DOHH2 (cell line): ENCODE measurements at regions not wholly inside any gene's neighbourhood (a gene's known extent, or its start where the extent isn't known, plus 50 kb on each side); places are given as distances from the start of the nearest gene placed in this dataset.

Experiments
- H3F3A ChIP-seq: fragments of 200-600 bp; sonication (generic), shearing (Covaris generic); 2 replicates; pipeline ENCODE4 v1.6.0; 2016; ENCODE audit warnings: antibody characterized with exemption, mild to moderate bottlenecking; ENCODE audit not compliant: control insufficient read depth, insufficient read depth
- H3K27ac ChIP-seq: fragments of 200-600 bp; sonication (generic); 2 replicates; pipeline ENCODE4 v1.5.1; 2014; ENCODE audit warnings: low read depth, mild to moderate bottlenecking, low read length, moderate library complexity
- H3K27me3 ChIP-seq: fragments of 200-600 bp; sonication (generic); 2 replicates; pipeline ENCODE4 v1.6.1; 2014; ENCODE audit warnings: mild to moderate bottlenecking, low read length, mixed read lengths; ENCODE audit not compliant: control insufficient read depth
- H3K36me3 ChIP-seq: fragments of 200-600 bp; sonication (generic); 2 replicates; pipeline ENCODE4 v1.6.1; 2014; ENCODE audit warnings: mild to moderate bottlenecking, low read length, moderate library complexity, mixed read lengths; ENCODE audit not compliant: control insufficient read depth
- H3K4me1 ChIP-seq: fragments of 200-600 bp; sonication (generic); 2 replicates; pipeline ENCODE4 v1.6.1; 2014; ENCODE audit warnings: mild to moderate bottlenecking, low read length, mixed read lengths; ENCODE audit not compliant: control insufficient read depth
- H3K4me2 ChIP-seq: fragments of 200-600 bp; sonication (generic); 2 replicates; pipeline ENCODE4 v1.6.0; 2014; ENCODE audit warnings: mild to moderate bottlenecking, low read length, moderate library complexity
- H3K4me3 ChIP-seq: fragments of 200-600 bp; sonication (generic); 2 replicates; pipeline ENCODE4 v1.5.1; 2014; ENCODE audit warnings: mild to moderate bottlenecking, low read length, mixed read lengths
- H3K79me2 ChIP-seq: fragments of 200-600 bp; sonication (generic); 2 replicates; pipeline ENCODE4 v1.6.1; 2014; ENCODE audit warnings: mild to moderate bottlenecking, low read length, mixed read lengths; ENCODE audit not compliant: control insufficient read depth
- H3K9me2 ChIP-seq: fragments of 200-600 bp; sonication (generic); replicated peaks from 2 replicates; pipeline ENCODE4 v1.6.1; 2014; ENCODE audit warnings: mild to moderate bottlenecking, low read length, mixed read lengths; ENCODE audit not compliant: control insufficient read depth
- H3K9me3 ChIP-seq: fragments of 200-600 bp; sonication (generic); 2 replicates; pipeline ENCODE4 v1.6.1; 2014; ENCODE audit warnings: antibody characterized with exemption, low read length, mixed read lengths; ENCODE audit not compliant: control insufficient read depth, insufficient read depth
- H4K20me1 ChIP-seq: fragments of 200-600 bp; sonication (generic); 2 replicates; pipeline ENCODE4 v1.6.0; 2014; ENCODE audit warnings: low read depth, mild to moderate bottlenecking, antibody characterized with exemption, low read length, moderate library complexity; ENCODE audit not compliant: control insufficient read depth, insufficient read depth
- EZH2phosphoT487 ChIP-seq: fragments of 200-600 bp; sonication (generic); IDR thresholded peaks from 2 replicates; pipeline ENCODE4 v1.6.1; 2017; ENCODE audit warnings: borderline replicate concordance, mild to moderate bottlenecking, antibody characterized with exemption, low read length, moderate library complexity, mixed read lengths
- TF ChIP-seq, protein P1 (sequence below): fragments of 200-600 bp; sonication (generic); IDR thresholded peaks from one replicate; pipeline ENCODE4 v1.5.1; 2014; ENCODE audit warnings: antibody characterized with exemption, mild to moderate bottlenecking, low read depth, low read length; ENCODE audit not compliant: poor library complexity, severe bottlenecking

DNA sequence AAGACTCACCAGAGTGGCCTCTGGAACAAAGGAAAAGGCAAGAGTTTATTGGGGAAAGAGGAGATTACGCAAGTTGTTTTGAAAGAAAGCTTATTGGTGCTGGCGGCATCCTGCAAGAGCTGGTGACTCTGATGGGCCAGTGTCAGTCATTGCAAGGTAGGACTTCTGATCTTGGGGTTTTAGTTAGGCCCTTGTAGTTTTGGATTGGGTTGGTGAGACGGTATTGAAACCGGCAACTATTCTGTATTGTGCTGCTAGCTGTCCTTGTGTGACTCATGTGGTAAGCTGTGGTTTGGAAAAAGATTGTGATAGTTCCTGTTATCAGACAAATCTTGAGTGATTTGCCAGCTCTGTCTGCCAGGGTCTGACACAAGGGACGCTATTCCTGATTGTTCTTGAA, 159.1 kb upstream of the PIEZO2 start:
- Histone ChIP-seq H3K9me3 (no peaks in the 10 kb centered on the region), H3K36me3 (no peaks in the 10 kb centered on the region), H3F3A (no peaks in the 10 kb centered on the region), H3K4me1 (no peaks in the 10 kb centered on the region), H3K79me2 (no peaks in the 10 kb centered on the region), H3K4me3 (no peak overlapping the region), H3K9me2 (no peaks in the 10 kb centered on the region), H3K27me3 (no peaks in the 10 kb centered on the region), H3K27ac (no peak overlapping the region), H3K4me2 (no peak overlapping the region), H4K20me1 (no peaks in the 10 kb centered on the region)
- no peak for TF ChIP-seq EZH2phosphoT487
- TF ChIP-seq, protein P1, sequence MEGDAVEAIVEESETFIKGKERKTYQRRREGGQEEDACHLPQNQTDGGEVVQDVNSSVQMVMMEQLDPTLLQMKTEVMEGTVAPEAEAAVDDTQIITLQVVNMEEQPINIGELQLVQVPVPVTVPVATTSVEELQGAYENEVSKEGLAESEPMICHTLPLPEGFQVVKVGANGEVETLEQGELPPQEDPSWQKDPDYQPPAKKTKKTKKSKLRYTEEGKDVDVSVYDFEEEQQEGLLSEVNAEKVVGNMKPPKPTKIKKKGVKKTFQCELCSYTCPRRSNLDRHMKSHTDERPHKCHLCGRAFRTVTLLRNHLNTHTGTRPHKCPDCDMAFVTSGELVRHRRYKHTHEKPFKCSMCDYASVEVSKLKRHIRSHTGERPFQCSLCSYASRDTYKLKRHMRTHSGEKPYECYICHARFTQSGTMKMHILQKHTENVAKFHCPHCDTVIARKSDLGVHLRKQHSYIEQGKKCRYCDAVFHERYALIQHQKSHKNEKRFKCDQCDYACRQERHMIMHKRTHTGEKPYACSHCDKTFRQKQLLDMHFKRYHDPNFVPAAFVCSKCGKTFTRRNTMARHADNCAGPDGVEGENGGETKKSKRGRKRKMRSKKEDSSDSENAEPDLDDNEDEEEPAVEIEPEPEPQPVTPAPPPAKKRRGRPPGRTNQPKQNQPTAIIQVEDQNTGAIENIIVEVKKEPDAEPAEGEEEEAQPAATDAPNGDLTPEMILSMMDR, result no peak

DNA sequence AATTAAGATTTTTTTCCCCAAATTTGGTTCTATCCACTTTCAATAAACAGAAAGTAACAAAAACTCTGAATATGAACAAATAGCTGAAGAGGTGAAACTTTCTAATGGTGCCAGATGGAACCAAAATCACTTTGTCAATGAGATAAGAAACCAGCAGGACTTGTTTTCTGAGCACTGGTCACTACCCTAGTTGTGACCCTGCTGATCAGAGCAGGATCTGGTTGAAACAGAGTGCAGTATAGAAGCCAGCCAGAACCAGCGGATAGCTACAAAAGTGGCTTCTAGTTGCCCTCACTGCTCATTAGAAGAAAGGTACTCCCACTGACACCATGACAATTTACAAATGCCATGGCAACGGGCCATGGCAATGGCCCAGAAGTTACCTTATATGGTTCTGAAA, 158.3 kb upstream of the PIEZO2 start:
- Histone ChIP-seq H3K79me2 (no peaks in the 10 kb centered on the region), H3K4me3 (no peak overlapping the region), H3K9me3 (no peaks in the 10 kb centered on the region), H3K4me1 (no peaks in the 10 kb centered on the region), H3K27ac (no peak overlapping the region), H3K4me2 (no peak overlapping the region), H4K20me1 (no peaks in the 10 kb centered on the region), H3K36me3 (no peaks in the 10 kb centered on the region), H3K27me3 (no peaks in the 10 kb centered on the region), H3K9me2 (no peaks in the 10 kb centered on the region), H3F3A (no peaks in the 10 kb centered on the region)
- TF ChIP-seq, protein P1, result no peak
- no peak for TF ChIP-seq EZH2phosphoT487

DNA sequence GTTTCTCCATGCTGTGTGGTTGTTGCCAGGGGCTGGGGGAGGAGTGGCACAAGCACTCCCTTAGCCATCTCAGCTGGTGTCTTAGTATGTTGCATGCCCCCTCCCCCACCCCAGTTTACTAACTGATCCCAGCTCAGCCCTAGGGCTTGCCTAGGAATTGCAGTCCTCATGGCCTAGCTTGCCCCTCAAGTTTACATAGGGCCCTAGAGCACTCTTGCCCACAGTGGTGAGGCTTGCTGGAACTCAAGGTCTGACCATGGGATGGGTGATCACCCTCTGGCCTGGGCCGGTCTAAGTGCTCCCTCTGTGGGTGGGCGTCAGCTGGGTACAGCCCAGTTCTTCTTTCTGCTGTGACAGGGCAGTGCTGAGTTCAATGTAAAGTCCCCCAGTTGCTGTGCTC, 156.1 kb upstream of the PIEZO2 start:
- Histone ChIP-seq H3K9me2 (no peaks in the 10 kb centered on the region), H4K20me1 (no peaks in the 10 kb centered on the region), H3K4me2 (no peak overlapping the region), H3K27ac (no peak overlapping the region), H3K79me2 (no peaks in the 10 kb centered on the region), H3K36me3 (no peaks in the 10 kb centered on the region), H3K4me3 (no peak overlapping the region), H3K4me1 (no peaks in the 10 kb centered on the region), H3K9me3 (no peaks in the 10 kb centered on the region), H3K27me3 (no peaks in the 10 kb centered on the region), H3F3A (no peaks in the 10 kb centered on the region)
- no peak for TF ChIP-seq EZH2phosphoT487
- TF ChIP-seq, protein P1, result no peak

DNA sequence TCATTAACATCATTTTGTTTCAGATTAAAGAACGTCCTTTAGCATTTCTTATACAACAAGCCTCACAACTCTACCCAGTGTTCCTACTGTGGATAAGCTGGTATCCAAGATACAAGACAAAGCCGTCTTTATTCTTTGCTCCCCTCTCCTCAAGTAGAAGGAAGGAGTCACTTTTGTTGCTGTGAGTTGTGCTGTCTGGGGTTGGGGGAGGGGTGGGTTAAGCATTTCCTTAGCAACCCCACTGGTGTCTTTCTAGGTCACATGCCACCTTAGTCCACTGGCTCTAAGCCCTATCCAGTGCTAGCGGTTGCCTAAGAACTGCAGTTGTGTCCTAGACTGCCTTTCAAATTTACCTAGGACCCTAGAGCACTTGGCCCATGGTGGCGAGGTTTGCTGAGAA, 155.6 kb upstream of the PIEZO2 start:
- Histone ChIP-seq H3K79me2 (no peaks in the 10 kb centered on the region), H3K4me3 (no peak overlapping the region), H3K9me3 (no peaks in the 10 kb centered on the region), H3K27ac (no peak overlapping the region), H3K36me3 (no peaks in the 10 kb centered on the region), H3F3A (no peaks in the 10 kb centered on the region), H3K4me2 (no peak overlapping the region), H3K9me2 (no peaks in the 10 kb centered on the region), H3K4me1 (no peaks in the 10 kb centered on the region), H4K20me1 (no peaks in the 10 kb centered on the region), H3K27me3 (no peaks in the 10 kb centered on the region)
- no peak for TF ChIP-seq EZH2phosphoT487
- TF ChIP-seq, protein P1, result no peak
